T47D (cell line): ENCODE measurements at regions not wholly inside any gene's neighbourhood (a gene's known extent, or its start where the extent isn't known, plus 50 kb on each side); places are given as distances from the start of the nearest gene placed in this dataset.

Experiments
- DNase-seq, 2 experiments: peaks; one replicate each; pipeline versions ENCODE4 v3.0.0 to v3.0.0-alpha.2; 2011 to 2012; ENCODE audit warnings: low read depth in 1 of 2, low spot score in 1 of 2
- JUND ChIP-seq: IDR thresholded peaks from 2 replicates; pipeline ENCODE4 v1.6.1; 2012; ENCODE audit warnings: low read depth
- in situ Hi-C: cut with HindIII; loops from 2 replicates; pipeline ENCODE4 v1.10.0; 2016; ENCODE audit warnings: low sequenced_read_pairs, low pct_unique_long_range_greater_than_20kb

DNA sequence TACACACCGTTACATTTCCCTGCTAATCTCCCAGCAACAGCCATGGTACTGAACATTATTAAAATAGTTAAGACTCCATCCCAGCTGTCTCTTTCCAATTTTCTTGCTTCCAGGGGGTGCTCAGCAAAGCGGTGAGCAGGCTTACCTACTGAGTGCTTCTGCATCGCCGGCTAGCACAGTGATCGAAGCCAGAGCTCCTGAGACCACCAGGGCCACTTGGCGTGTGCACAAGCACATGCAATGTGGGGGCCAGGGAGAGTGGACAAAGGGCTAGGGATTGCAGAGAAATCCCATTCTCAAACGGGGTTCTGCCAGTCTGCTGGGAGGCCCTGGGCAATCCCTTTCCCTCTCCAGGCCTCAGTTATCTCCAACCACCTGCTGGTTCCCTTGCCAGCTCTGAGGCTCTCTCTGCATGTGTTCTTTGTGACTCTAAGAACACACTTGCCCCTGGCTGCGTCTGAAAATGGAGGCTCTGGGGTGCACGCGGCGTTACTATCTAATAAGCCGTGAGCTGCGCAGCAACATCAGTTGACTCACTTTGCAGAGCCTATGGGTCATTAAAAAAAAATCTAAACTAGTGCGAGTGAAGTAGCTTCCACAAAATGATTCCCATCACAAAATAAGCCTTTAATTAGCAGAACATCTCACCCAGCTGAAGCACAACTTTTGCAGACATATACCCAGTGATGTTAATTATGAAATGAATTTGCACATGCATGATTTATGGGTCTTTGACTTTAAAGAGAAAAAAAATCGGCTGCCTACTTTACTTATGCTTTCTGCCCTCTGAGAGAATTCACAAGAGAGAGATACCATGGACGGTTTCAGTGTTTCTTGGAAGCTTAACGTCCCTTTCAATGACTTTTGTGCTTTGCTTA, 271.5 kb downstream of the TLE3 start:
- no peak for DNase-seq
- no peak for TF ChIP-seq JUND
- in situ Hi-C loops = no loop called here

DNA sequence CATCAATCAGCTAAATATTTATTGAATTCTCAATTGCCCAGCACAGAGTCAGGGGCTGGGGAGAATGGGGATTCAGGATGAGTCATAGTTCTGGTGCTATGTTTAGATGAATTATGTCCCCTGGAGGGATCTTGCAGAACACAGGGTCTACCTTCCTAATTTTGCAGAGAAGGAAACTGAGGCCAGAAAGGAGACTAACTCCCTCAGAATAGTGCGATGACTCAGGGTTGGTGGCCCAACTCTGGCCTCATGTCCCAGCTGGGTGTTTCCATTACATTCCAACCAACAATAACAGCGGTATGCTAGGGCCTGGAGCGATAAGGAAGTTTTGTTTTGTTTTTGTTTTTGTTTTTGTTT, 270.9 kb downstream of the TLE3 start:
- DNase-seq = no peak
- no peak for TF ChIP-seq JUND
- in situ Hi-C loops = no loop called here

GRCh38 chr15:69827751-69828150, 270.0 kb downstream of the TLE3 start:
- no peak for DNase-seq
- in situ Hi-C loops = no loop called here
- no peak for TF ChIP-seq JUND

DNA sequence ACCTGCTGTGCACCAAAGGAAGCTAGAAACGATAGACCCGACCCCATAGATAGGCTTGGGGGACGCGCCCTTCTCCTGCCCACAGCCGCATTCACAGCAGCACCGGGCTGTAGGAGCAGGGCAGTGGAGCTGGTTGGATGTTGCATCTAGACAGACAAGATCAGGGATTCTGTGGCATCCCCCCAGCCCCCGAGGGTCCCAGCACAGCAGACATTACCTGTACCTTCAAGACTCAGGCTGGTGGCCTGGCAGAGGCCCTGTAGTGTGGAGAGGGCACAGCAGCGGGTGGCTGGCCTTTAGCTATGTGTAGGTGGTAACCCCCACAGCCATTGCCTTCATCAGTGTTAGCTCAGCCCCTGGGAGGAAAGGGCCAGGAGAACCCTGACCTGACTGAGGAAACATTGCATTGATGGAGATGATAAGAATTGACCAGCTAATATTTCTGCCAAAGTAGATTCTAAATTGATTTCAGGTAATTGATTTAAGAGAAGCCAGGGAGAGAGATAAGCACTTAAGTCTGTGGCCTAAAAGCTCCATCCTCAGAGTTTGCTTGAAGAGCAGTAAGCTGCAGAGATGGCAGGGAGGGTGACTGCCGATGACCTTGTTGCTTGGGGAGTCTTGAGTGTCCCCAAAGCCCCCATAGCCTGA, 269.4 kb downstream of the TLE3 start:
- TF ChIP-seq JUND = no peak
- DNase-seq = no peak
- in situ Hi-C loops = no loop called here

DNA sequence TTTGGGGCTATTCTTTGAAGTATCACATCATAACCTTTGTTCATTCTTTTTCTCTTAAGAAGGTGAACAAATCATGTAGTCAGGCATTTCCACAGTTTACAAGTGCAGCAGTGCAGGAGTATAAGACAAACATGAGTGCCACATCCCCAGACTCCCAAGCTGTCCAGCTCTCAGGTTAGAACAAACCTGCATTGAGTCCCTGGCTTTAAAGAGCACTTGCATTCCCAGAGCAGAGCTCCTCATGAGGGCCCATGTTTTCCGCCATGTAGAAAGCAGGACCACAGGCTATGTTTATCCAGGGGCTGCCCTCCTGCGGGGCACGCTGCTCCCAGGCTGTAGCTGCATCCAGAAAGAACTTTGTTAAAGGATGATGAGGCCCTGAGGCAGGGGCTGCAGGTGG, 267.7 kb downstream of the TLE3 start:
- in situ Hi-C loops = no loop called here
- DNase-seq = no peak
- TF ChIP-seq JUND = no peak

DNA sequence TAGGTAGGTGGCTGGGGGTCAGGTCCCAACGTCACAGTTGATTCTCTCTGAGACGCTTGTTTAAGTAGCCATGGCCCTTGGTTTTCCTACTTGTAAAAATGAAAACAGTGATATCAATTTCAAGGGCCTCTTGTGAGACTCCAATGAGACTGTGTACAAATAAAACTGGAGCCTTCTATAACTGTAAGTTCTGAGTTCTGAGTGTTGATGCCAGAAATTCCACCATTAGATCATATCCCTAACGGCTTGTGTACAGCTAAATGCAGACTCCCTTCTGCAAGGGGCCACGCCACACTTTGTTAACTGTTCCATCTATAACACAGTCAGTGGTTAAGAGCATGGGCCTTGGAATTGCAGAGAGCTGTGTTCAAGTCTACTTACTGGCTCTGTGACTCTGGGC, 267.3 kb downstream of the TLE3 start:
- no peak for TF ChIP-seq JUND
- DNase-seq = no peak
- in situ Hi-C loops = no loop called here

- in situ Hi-C loops = no loop called here
- DNase-seq = no peak
- TF ChIP-seq JUND = no peak
Measured at GRCh38 chr15:69830876-69831275, 266.8 kb downstream of the TLE3 start.

- DNase-seq = no peak
- in situ Hi-C loops = no loop called here
- no peak for TF ChIP-seq JUND
Measured at GRCh38 chr15:69834267-69834666, 263.4 kb downstream of the TLE3 start.

DNA sequence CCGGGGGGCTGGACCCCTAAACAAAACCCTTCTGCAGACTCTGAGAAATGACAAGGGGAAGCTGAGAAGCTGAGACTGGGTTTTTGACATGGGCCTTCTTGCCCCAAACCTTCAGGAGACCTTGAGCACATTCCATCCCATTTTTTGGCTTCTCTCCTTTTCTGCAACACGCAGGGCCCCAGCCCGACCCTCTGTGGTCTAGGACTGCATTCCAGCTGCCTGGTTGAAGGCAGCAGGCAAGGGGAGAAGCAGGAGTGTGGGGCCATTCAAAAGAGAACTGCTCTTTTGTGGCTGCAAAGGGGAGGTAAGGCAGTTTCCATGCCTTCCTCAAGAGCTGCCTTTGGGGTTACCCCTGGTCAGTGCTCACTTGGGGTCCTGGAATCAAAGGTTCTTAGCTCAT, 263.0 kb downstream of the TLE3 start:
- DNase-seq = no peak
- in situ Hi-C loops = no loop called here
- TF ChIP-seq JUND = no peak

- in situ Hi-C loops = no loop called here
- no peak for DNase-seq
- TF ChIP-seq JUND = no peak
Measured at GRCh38 chr15:69836048-69836447, 261.7 kb downstream of the TLE3 start.

- no peak for DNase-seq
- in situ Hi-C loops = no loop called here
- TF ChIP-seq JUND = no peak
Measured at GRCh38 chr15:69836526-69837230, 261.0 kb downstream of the TLE3 start.

- in situ Hi-C loops = no loop called here
- TF ChIP-seq JUND = no peak
- DNase-seq = no peak
Measured at GRCh38 chr15:69838338-69838737, 259.4 kb downstream of the TLE3 start.

DNA sequence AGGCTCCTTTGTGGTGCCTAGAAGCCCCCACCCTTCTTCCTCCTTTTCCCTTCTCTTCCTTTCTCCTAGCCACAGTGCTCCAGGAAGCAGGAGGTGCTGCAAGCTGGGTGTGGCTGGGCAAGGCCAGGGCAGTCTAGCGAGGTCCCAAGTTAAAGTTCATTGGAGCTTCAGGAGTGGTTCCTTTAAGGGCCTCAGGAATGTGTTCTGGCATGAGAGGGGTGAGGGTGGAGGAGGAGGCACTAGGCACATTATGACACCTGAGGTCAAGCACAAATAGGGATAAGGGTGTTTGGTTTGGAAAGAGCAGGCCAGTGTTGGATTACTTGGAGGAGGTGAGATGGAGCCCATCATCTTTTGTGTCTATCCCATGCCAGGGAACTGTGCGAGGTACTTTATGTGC, 258.7 kb downstream of the TLE3 start:
- in situ Hi-C loops = no loop called here
- TF ChIP-seq JUND = no peak
- peak in 1 of 2 experiments; percentile 14 for DNase-seq
